ENCODE measurements at regions not wholly inside any gene's neighbourhood (a gene's known extent, or its start where the extent isn't known, plus 50 kb on each side); places are given as distances from the start of the nearest gene placed in this dataset.

- Mint-ChIP-seq H3K4me1 (ENCODE audit: insufficient read depth, unreplicated experiment) (no peaks in the 10 kb centered on the region), H3K27me3 (ENCODE audit: insufficient read depth, unreplicated experiment) (no peaks in the 10 kb centered on the region), H3K9me3 (ENCODE audit: unreplicated experiment) (no peaks in the 10 kb centered on the region), H3K27ac (ENCODE audit: low read depth, unreplicated experiment) (no peak overlapping the region), H3K36me3 (ENCODE audit: insufficient read depth, unreplicated experiment) (no peaks in the 10 kb centered on the region), H3K4me3 (ENCODE audit: unreplicated experiment) (no peak overlapping the region)
- TF ChIP-seq CTCF (IDR thresholded peaks at IDR 0.05; ENCODE audit: unreplicated experiment), result no peak
- no TSS peak for BruUV-seq (replicated peaks)
- POLR2A ChIA-PET, result no interaction called here
- intact Hi-C loops (cut with micrococcal nuclease), result no loop called here
- DNase-seq (ENCODE audit: unreplicated experiment), result peak; percentile 75
- CTCF ChIA-PET, result no interaction called here
Observed at GRCh38 chr2:51158251-51158650, 126.3 kb upstream of the NRXN1 start.

GRCh38 chr2:51153236-51153635 lies 121.3 kb upstream of the NRXN1 start:
- intact Hi-C loops (cut with micrococcal nuclease), result no loop called here
- no peak for DNase-seq (ENCODE audit: unreplicated experiment)
- Mint-ChIP-seq H3K27me3 (ENCODE audit: insufficient read depth, unreplicated experiment) (no peaks in the 10 kb centered on the region), H3K36me3 (ENCODE audit: insufficient read depth, unreplicated experiment) (no peaks in the 10 kb centered on the region), H3K9me3 (ENCODE audit: unreplicated experiment) (no peaks in the 10 kb centered on the region), H3K4me1 (ENCODE audit: insufficient read depth, unreplicated experiment) (no peaks in the 10 kb centered on the region), H3K4me3 (ENCODE audit: unreplicated experiment) (no peak overlapping the region), H3K27ac (ENCODE audit: low read depth, unreplicated experiment) (no peak overlapping the region)
- no peak for TF ChIP-seq CTCF (IDR thresholded peaks at IDR 0.05; ENCODE audit: unreplicated experiment)
- ChIA-PET CTCF (interaction anchor here (0.5 kb wide), 1 partner anchor 495 kb away, joined by 3 read pairs; no protein-coding TSS in a partner anchor), POLR2A (no interaction called here)
- no TSS peak for BruUV-seq (replicated peaks)

- POLR2A ChIA-PET, result interaction anchor here (0.7 kb wide), 1 partner anchor 25 kb away, joined by 3 read pairs; no protein-coding TSS in a partner anchor
- H3K27me3 Mint-ChIP-seq (ENCODE audit: insufficient read depth, unreplicated experiment), result no peaks in the 10 kb centered on the region
- H3K4me1 Mint-ChIP-seq (ENCODE audit: insufficient read depth, unreplicated experiment), result no peaks in the 10 kb centered on the region
- CTCF ChIA-PET, result interaction anchor here (0.5 to 0.8 kb wide), 3 partner anchors 10 to 493 kb away, joined by 3 to 5 read pairs (median 3); no protein-coding TSS in a partner anchor
- H3K36me3 Mint-ChIP-seq (ENCODE audit: insufficient read depth, unreplicated experiment), result no peaks in the 10 kb centered on the region
- H3K4me3 Mint-ChIP-seq (ENCODE audit: unreplicated experiment), result no peak overlapping the region
- DNase-seq (ENCODE audit: unreplicated experiment), result no peak
- H3K9me3 Mint-ChIP-seq (ENCODE audit: unreplicated experiment), result no peaks in the 10 kb centered on the region
- no peak for TF ChIP-seq CTCF (IDR thresholded peaks at IDR 0.05; ENCODE audit: unreplicated experiment)
- intact Hi-C loops (cut with micrococcal nuclease), result no loop called here
- BruUV-seq (replicated peaks), result no TSS peak
- H3K27ac Mint-ChIP-seq (ENCODE audit: low read depth, unreplicated experiment), result no peak overlapping the region
Observed at GRCh38 chr2:51151490-51152140, 119.7 kb upstream of the NRXN1 start.

- BruUV-seq (replicated peaks), result no TSS peak
- DNase-seq (ENCODE audit: unreplicated experiment), result no peak
- intact Hi-C loops (cut with micrococcal nuclease), result no loop called here
- H3K27me3 Mint-ChIP-seq (ENCODE audit: insufficient read depth, unreplicated experiment), result no peaks in the 10 kb centered on the region
- H3K27ac Mint-ChIP-seq (ENCODE audit: low read depth, unreplicated experiment), result no peak overlapping the region
- H3K4me3 Mint-ChIP-seq (ENCODE audit: unreplicated experiment), result no peak overlapping the region
- no peaks in the 10 kb centered on the region for H3K9me3 Mint-ChIP-seq (ENCODE audit: unreplicated experiment)
- ChIA-PET CTCF (no interaction called here), POLR2A (no interaction called here)
- no peaks in the 10 kb centered on the region for H3K4me1 Mint-ChIP-seq (ENCODE audit: insufficient read depth, unreplicated experiment)
- H3K36me3 Mint-ChIP-seq (ENCODE audit: insufficient read depth, unreplicated experiment), result no peaks in the 10 kb centered on the region
- TF ChIP-seq CTCF (IDR thresholded peaks at IDR 0.05; ENCODE audit: unreplicated experiment), result no peak
Observed at GRCh38 chr2:51149725-51150124, 117.8 kb upstream of the NRXN1 start.
